Cardiac septum (tissue), 1 donor: ENCODE measurements at regions not wholly inside any gene's neighbourhood (a gene's known extent, or its start where the extent isn't known, plus 50 kb on each side); places are given as distances from the start of the nearest gene placed in this dataset.

Experiments
- DNase-seq: peaks from one replicate; pipeline ENCODE4 v3.0.0-alpha.2; 2020; ENCODE audit warnings: low spot score
- intact Hi-C: fragments of 100-400 bp; cut with DNase I; formaldehyde crosslinking; loops from one replicate; pipeline ENCODE4 v1.14.0; 2022
- donor health status: DM: no; HTN: no; CAD: no.

GRCh38 chr5:14090755-14091154 is 52.4 kb upstream of the TRIO start:
- intact Hi-C loops, result no loop called here
- no peak for DNase-seq

GRCh38 chr5:14090290-14090689 is 52.9 kb upstream of the TRIO start:
- intact Hi-C loops, result no loop called here
- no peak for DNase-seq

- no peak for DNase-seq
- intact Hi-C loops, result no loop called here
Observed at GRCh38 chr5:14089198-14089597, 53.9 kb upstream of the TRIO start.

GRCh38 chr5:14086261-14086660 is 56.9 kb upstream of the TRIO start:
- no peak for DNase-seq
- intact Hi-C loops, result no loop called here

- intact Hi-C loops, result no loop called here
- DNase-seq, result no peak
Observed at GRCh38 chr5:14082973-14083372, 60.2 kb upstream of the TRIO start.

GRCh38 chr5:14082523-14082922 is 60.6 kb upstream of the TRIO start:
- DNase-seq, result no peak
- intact Hi-C loops, result no loop called here

GRCh38 chr5:14081791-14082190 is 61.4 kb upstream of the TRIO start:
- intact Hi-C loops, result no loop called here
- no peak for DNase-seq

GRCh38 chr5:14078716-14079115 is 64.4 kb upstream of the TRIO start:
- intact Hi-C loops, result no loop called here
- DNase-seq, result no peak

GRCh38 chr5:14077501-14077900 is 65.6 kb upstream of the TRIO start:
- intact Hi-C loops, result no loop called here
- DNase-seq, result no peak

- DNase-seq, result no peak
- intact Hi-C loops, result no loop called here
Observed at GRCh38 chr5:14076561-14076960, 66.6 kb upstream of the TRIO start.

- intact Hi-C loops, result no loop called here
- no peak for DNase-seq
Observed at GRCh38 chr5:14075937-14076336, 67.2 kb upstream of the TRIO start.

GRCh38 chr5:14071433-14071832 is 71.7 kb upstream of the TRIO start:
- intact Hi-C loops, result no loop called here
- DNase-seq, result no peak

- intact Hi-C loops, result no loop called here
Observed at GRCh38 chr5:14069021-14069420, 74.1 kb upstream of the TRIO start.

GRCh38 chr5:14068136-14068535 is 75.0 kb upstream of the TRIO start:
- DNase-seq, result no peak
- intact Hi-C loops, result no loop called here

More at GRCh38 chr5:14069021-14069420, 74.1 kb upstream of the TRIO start:
- DNase-seq, result no peak

- intact Hi-C loops, result no loop called here
Observed at GRCh38 chr5:14066326-14066725, 76.8 kb upstream of the TRIO start.

GRCh38 chr5:14064841-14065240 is 78.3 kb upstream of the TRIO start:
- no peak for DNase-seq
- intact Hi-C loops, result no loop called here

More at GRCh38 chr5:14066326-14066725, 76.8 kb upstream of the TRIO start:
- no peak for DNase-seq

GRCh38 chr5:14063691-14064090 is 79.5 kb upstream of the TRIO start:
- intact Hi-C loops, result no loop called here
- DNase-seq, result no peak

- intact Hi-C loops, result no loop called here
- DNase-seq, result no peak
Observed at GRCh38 chr5:14063138-14063537, 80.0 kb upstream of the TRIO start.

- intact Hi-C loops, result no loop called here
- DNase-seq, result no peak
Observed at GRCh38 chr5:14062178-14062577, 81.0 kb upstream of the TRIO start.

GRCh38 chr5:14061106-14061505 is 82.0 kb upstream of the TRIO start:
- DNase-seq, result no peak
- intact Hi-C loops, result no loop called here

- no peak for DNase-seq
- intact Hi-C loops, result no loop called here
Observed at GRCh38 chr5:14060218-14060617, 82.9 kb upstream of the TRIO start.

- intact Hi-C loops, result no loop called here
- no peak for DNase-seq
Observed at GRCh38 chr5:14059810-14060209, 83.3 kb upstream of the TRIO start.

- intact Hi-C loops, result no loop called here
- DNase-seq, result no peak
Observed at GRCh38 chr5:14057289-14057688, 85.9 kb upstream of the TRIO start.
